ENCODE measurements at regions not wholly inside any gene's neighbourhood (a gene's known extent, or its start where the extent isn't known, plus 50 kb on each side); places are given as distances from the start of the nearest gene placed in this dataset.

GRCh38 chr17:79388556-79389295, 222.1 kb downstream of the RBFOX3 start:
- H3K4me3 ChIP-seq (ENCODE audit: low read depth, low read length), result no peak overlapping the region
- TF ChIP-seq CTCF (IDR thresholded peaks at IDR 0.05; ENCODE audit: insufficient read depth, low read length), result peak; percentile 60
- DNase-seq (ENCODE audit: low read depth), result peak; percentile 18

GRCh38 chr17:79387783-79388182, 223.1 kb downstream of the RBFOX3 start:
- no peak for TF ChIP-seq CTCF (IDR thresholded peaks at IDR 0.05; ENCODE audit: insufficient read depth, low read length)
- DNase-seq (ENCODE audit: low read depth), result no peak
- H3K4me3 ChIP-seq (ENCODE audit: low read depth, low read length), result no peak overlapping the region

GRCh38 chr17:79385962-79386563, 224.8 kb downstream of the RBFOX3 start:
- no peak for TF ChIP-seq CTCF (IDR thresholded peaks at IDR 0.05; ENCODE audit: insufficient read depth, low read length)
- DNase-seq (ENCODE audit: low read depth), result no peak
- H3K4me3 ChIP-seq (ENCODE audit: low read depth, low read length), result no peak overlapping the region

- no peak for DNase-seq (ENCODE audit: low read depth)
- H3K4me3 ChIP-seq (ENCODE audit: low read depth, low read length), result no peak overlapping the region
- TF ChIP-seq CTCF (IDR thresholded peaks at IDR 0.05; ENCODE audit: insufficient read depth, low read length), result no peak
These were observed 228.5 kb downstream of the RBFOX3 start for GRCh38 chr17:79382313-79382712.

GRCh38 chr17:79379700-79380445, 231.0 kb downstream of the RBFOX3 start:
- no peak overlapping the region for H3K4me3 ChIP-seq (ENCODE audit: low read depth, low read length)
- DNase-seq (ENCODE audit: low read depth), result no peak
- TF ChIP-seq CTCF (IDR thresholded peaks at IDR 0.05; ENCODE audit: insufficient read depth, low read length), result no peak

GRCh38 chr17:79377230-79377786, 233.5 kb downstream of the RBFOX3 start:
- DNase-seq (ENCODE audit: low read depth), result no peak
- no peak for TF ChIP-seq CTCF (IDR thresholded peaks at IDR 0.05; ENCODE audit: insufficient read depth, low read length)
- no peak overlapping the region for H3K4me3 ChIP-seq (ENCODE audit: low read depth, low read length)

Data from fibroblast of the aortic adventitia (primary cell).